NCI-H2029 treated with DMSO at 0.1 percent for 48 hours (cell line): ENCODE measurements at regions not wholly inside any gene's neighbourhood (a gene's known extent, or its start where the extent isn't known, plus 50 kb on each side); places are given as distances from the start of the nearest gene placed in this dataset.

ENCODE experiments used
- DNase-seq: peaks from one replicate; lab custom pipeline; 2025; lab: John Stamatoyannopoulos, UW

DNA sequence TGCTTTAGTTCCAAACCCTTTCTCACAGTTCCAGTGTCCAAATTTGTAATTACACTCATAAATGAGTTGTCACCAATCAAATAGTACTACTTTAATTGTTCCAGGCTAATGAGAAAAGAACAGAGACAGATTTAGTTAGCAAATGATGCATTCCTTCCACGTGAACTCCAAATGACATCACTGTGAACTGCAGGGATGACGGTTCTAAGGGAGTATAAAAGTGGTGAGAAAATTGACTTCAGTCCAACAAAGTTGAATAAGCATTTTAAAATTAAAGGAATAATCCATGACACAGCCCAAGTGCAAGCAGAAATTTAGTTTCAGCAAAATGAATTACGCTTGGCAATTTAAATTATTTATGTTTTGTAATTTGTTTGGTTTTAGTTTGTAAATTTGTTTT, 102.0 kb upstream of the LRATD1 start:
- DNase-seq, result no peak

GRCh38 chr2:14533131-14533757, 99.3 kb upstream of the LRATD1 start:
- DNase-seq, result no peak

DNA sequence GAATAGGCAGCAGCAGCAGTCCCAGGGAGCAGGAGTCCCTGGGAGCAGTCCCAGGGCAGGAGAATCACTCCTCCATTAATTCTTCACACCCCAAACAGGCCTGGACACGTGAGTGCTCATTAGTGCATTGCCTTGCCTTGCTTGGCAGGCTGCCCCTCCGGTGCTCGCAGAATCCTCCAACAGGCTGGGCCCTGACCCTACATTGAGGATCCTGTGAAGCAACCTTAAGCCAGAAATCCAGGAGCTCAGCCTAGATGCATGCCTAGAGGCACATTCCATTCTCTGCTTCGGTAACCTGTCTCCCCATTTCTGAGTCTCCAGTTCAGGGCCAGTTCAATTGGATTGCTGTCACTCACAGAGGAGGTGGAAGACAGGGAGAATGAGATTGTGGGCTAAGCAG, 97.4 kb upstream of the LRATD1 start:
- no peak for DNase-seq

DNA sequence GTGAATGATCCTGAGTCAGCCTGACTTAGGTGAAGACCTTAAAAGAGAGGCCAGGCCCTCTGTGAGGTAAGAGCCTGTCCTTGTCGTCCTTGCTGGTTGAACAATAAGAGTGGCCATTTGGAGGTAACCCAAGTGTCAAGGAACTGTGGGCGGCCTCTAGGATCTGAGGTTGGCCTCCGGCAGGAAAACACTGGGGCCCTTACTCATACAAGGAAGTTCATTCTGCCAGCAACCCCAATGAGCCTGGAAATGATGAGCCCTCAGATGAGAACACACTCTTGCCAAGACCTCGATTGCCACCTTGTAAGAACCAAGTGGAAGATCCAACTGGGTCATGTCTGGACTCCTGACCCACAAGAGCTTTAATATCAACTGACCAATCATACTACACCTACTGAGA, 95.5 kb upstream of the LRATD1 start:
- DNase-seq, result no peak

DNA sequence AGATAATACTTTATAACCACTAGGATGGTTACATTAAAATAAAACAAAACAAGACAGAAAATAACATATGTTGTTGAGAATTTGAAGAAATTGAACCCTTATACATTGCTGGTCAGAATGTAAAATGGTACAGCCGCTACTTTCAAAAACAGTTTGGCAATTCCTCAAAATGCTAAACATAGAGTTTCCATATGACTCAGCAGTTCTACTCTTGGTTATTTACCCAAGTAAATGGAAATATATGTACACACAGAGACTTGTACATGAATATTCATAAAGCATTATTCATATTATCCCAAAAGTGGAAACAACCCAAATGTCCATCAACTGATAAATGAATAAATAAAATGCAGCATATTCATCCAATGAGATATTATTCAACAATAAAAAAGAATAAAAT, 92.5 kb upstream of the LRATD1 start:
- DNase-seq, result no peak

DNA sequence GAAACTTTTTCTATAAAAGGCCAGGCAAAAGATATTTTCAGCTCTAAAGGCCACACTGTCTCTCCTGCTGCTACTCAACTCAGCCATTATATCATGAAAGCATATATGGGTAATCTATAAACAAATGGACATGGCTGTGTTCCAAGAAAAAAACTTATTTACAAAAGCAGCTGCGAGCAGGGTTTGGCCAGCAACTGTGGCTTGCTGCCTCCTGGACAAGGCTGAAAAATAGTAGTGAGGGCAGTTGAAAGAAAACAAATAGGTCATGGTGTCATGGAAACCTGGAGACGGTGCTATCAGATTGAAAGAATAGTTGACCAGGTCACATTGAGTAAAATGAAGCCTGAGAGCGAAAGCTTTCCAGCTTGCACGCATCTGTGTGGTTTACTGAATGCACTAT, 89.2 kb upstream of the LRATD1 start:
- DNase-seq, result no peak

- no peak for DNase-seq
These were observed 88.3 kb upstream of the LRATD1 start for GRCh38 chr2:14544247-14544646.

GRCh38 chr2:14547830-14548229, 84.7 kb upstream of the LRATD1 start:
- DNase-seq, result no peak

DNA sequence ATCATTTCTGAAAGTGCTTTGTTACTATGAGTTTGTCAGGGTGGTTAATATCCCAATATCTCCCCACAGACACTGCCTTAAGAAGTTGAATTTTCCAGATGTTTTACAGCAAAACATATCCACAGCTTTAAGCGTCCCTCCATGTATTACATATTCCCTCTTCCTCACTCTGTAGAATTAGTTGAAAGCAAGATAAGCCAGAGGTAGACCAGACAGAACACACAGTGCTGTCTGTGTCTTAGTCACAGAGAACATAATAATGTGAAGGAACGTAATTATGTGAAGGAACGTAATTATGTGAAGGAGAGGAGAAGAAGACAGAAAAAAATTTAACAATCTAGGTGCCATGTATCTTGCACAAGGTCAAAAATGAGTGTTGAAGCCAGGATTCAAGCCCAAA, 81.9 kb upstream of the LRATD1 start:
- DNase-seq, result no peak

DNA sequence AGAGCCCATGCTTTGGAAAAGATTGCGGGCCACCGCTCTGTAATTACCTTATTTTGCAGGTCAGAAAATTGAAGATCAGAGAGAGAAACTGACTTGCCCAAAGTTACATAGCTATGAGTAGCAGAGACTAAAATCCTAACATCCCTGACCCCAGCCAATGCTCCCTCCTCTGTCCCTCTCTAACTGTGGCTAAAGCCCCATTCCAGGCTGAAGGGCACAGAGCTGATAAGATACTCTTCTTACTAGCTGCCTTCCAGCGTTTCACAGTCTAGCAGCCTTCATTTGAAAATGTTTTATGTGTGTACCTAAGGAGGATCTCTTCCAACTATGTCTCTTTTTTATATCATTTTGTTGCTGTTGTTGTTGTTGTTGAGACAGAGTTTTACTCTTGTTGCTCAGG, 81.4 kb upstream of the LRATD1 start:
- no peak for DNase-seq

DNA sequence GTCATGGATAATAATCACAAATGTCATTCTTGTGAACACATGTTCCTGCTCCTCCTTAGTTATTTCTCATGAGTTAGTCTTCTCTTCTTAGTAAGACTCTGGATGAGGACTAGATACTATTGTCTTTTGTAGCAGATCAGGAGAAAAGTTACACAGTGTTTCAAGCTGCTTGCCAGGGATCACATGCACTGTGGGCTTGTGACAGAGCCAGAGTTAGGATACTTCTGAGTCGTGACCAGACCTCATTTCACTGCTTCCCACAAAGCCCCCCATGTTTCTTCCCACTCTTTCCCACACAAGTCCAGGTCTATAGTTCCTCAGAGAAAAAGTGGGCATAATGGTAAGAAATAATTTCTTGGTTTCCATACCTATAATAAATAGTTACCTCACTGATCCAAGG, 80.2 kb upstream of the LRATD1 start:
- DNase-seq, result no peak

DNA sequence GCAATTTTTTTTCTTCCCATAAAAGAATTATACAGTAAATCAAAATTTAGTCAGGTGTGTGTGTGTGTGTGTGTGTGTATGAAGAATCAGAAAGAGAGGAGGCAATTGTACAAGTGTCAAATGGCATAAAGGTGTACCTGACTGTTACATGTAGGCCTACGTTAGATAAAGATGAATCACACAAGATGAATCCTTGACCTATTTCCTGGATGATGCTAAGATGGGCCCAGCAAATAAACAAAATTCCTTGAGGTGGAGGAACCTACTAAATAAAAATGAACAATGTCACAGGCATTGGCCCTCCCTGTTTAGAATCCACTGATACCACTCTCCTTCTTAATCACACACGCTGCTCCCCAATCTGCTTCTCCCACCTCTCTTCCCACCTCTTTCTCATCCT, 79.7 kb upstream of the LRATD1 start:
- no peak for DNase-seq

DNA sequence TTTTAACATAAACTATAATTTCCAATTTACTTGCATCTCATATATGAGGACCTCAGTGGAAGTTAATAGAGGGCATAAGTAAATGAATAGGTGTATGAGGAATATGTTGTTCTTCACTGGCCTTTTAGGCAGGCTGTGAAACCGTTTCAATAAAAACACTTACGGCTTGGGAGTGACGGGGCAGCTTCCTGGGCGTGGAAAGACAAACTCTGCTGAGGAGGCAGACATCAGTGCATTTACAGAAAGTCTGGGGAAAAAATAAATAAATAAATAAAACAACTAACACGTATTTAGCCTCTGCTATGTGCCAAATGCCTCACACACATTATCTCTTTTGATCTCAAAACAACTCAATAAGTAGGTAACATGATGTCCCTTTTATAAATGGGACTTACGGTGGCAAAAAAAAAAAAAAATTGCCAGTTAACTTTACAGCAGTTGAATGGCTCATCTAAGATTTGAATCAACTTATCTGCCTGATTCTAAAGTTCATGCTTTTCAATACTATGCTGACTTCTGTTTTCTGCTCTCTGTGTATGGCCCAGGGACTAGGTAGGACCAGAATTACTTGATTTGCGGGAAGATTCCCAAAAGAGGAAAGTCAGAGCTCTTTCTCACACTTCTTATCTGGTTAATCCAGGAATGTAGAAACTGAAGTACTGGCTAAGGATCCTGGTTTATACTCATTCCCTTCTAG, 77.5 kb upstream of the LRATD1 start:
- DNase-seq, result no peak

- no peak for DNase-seq
These were observed 75.4 kb upstream of the LRATD1 start for GRCh38 chr2:14557111-14557510.

DNA sequence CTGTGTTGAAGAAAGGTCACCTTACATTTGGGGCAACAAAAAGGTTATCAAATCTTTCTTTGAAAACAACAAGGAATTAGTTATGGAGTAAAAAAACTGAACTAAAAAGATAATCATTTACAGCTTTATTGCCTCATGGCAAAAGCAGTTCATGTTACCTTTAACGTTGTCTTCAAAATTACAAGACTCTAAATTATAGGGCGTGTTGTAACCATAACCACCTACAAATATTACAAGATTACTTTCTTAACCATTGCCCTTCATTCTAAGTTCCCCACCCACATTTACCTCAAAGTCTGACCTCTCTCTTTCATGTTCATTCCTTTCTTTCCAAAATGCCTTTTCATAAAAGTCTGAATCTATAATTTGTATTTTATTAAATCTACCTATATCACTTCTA, 74.6 kb upstream of the LRATD1 start:
- DNase-seq, result no peak

- no peak for DNase-seq
These were observed 74.1 kb upstream of the LRATD1 start for GRCh38 chr2:14558335-14558919.

- no peak for DNase-seq
These were observed 71.8 kb upstream of the LRATD1 start for GRCh38 chr2:14560716-14561115.

- DNase-seq, result no peak
These were observed 69.2 kb upstream of the LRATD1 start for GRCh38 chr2:14563324-14563723.

DNA sequence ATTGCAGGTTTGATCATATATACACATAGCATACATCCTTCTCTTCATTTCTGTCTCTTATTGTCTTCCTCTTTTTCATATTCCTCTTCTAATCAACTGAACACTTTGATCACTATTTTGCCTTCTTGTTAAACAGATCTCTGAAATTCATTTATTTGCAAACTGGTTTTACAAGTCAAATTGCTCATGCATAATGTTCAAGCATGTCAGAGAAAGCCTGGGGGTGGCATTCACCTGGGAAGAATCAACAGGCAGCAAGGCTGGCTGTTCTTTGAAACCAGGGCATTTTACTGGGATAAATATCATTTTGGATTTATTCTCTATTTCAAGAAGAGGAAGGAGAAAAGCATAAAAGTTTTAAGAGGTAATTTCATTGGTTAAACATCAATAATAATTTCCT, 66.9 kb upstream of the LRATD1 start:
- no peak for DNase-seq

- DNase-seq, result no peak
These were observed 65.0 kb upstream of the LRATD1 start for GRCh38 chr2:14567561-14567960.

DNA sequence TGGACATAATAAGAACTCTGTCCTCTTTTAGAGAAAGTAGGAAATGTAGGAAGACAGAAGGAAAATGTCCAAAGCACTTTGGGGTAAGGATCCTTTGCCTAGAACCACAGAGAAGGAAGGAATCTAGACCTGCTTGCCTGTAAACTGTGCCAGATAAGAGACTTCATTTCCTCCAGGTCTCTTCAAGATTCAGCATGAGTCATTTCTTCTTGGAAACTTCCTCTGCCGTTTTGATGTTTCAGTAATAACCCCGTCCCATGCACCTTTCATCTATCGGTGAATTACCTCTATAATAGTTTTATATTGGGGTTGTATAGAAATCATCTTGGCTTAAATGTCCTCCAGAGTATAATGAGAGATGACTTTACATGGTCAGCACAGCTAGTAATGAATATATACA, 63.2 kb upstream of the LRATD1 start:
- DNase-seq, result no peak

- DNase-seq, result no peak
These were observed 59.9 kb upstream of the LRATD1 start for GRCh38 chr2:14572633-14573032.

- DNase-seq, result no peak
These were observed 54.7 kb upstream of the LRATD1 start for GRCh38 chr2:14577843-14578242.
